Panc1 (cell line): ENCODE measurements at regions not wholly inside any gene's neighbourhood (a gene's known extent, or its start where the extent isn't known, plus 50 kb on each side); places are given as distances from the start of the nearest gene placed in this dataset.

Experiments
- ATAC-seq: fragments of 200-7000 bp; cut with Tn5 transposase; 2 replicates; pipeline ENCODE4 v1.9.1; 2020; ENCODE audit warnings: mild to moderate bottlenecking, moderate library complexity
- BruUV-seq: library from RNA; stranded (reverse); fragments of 400-500 nt; replicated peaks from 2 replicates; lab custom pipeline; 2021; lab: Mats Ljungman, UMichigan
- CTCF ChIA-PET: fragments of 300-600 bp; sonication (Branson Sonifier 250); formaldehyde crosslinking; loops from one replicate; lab custom pipeline; 2022; ENCODE audit warnings: antibody characterized with exemption; lab: Charles Lee
- POLR2A ChIA-PET: fragments of 300-600 bp; sonication (Branson Sonifier 250); formaldehyde crosslinking; loops from one replicate; lab custom pipeline; 2022; ENCODE audit warnings: antibody characterized with exemption; lab: Charles Lee
- DNase-seq: peaks from one replicate; pipeline ENCODE4 v3.0.0-alpha.2; 2010; ENCODE audit warnings: low read depth, low spot score
- H3K27ac ChIP-seq: 2 replicates; pipeline ENCODE4 v1.5.1; 2011; ENCODE audit warnings: mild to moderate bottlenecking, low read length, inconsistent platforms
- H3K27me3 ChIP-seq: fragments of 200-500 bp; sonication (Bioruptor generic); 2 replicates; pipeline ENCODE4 v1.6.0; 2014; ENCODE audit warnings: low read length, inconsistent platforms; ENCODE audit not compliant: control insufficient read depth, insufficient read depth
- H3K36me3 ChIP-seq: fragments of 200-500 bp; sonication (Bioruptor generic); 2 replicates; pipeline ENCODE4 v1.5.1; 2014; ENCODE audit warnings: inconsistent platforms, mild to moderate bottlenecking, low read length, moderate library complexity; ENCODE audit not compliant: control insufficient read depth, insufficient read depth
- H3K4me1 ChIP-seq: 2 replicates; pipeline ENCODE4 v1.5.1; 2011; ENCODE audit warnings: inconsistent platforms, mild to moderate bottlenecking, low read length, moderate library complexity; ENCODE audit not compliant: control insufficient read depth, insufficient read depth
- H3K4me3 ChIP-seq, 2 experiments: 2 replicates each; pipeline ENCODE4 v1.5.1; 2011 to 2012; ENCODE audit warnings: low read depth in 2 of 2, low read length in 2 of 2, mild to moderate bottlenecking in 2 of 2, inconsistent platforms in 1 of 2, moderate library complexity in 1 of 2
- H3K9me3 ChIP-seq: fragments of 200-500 bp; sonication (Bioruptor generic); 2 replicates; pipeline ENCODE4 v1.5.1; 2014; ENCODE audit warnings: low read depth, mild to moderate bottlenecking, inconsistent platforms, low read length, moderate library complexity; ENCODE audit not compliant: control insufficient read depth, insufficient read depth
- POLR2AphosphoS5 ChIP-seq: IDR thresholded peaks from 2 replicates; pipeline ENCODE4 v1.6.1; 2012; ENCODE audit warnings: mild to moderate bottlenecking, low read depth, low read length, moderate library complexity
- SIN3A ChIP-seq: IDR thresholded peaks from 2 replicates; pipeline ENCODE4 v1.6.1; 2012; ENCODE audit warnings: low read depth, mild to moderate bottlenecking, low read length, moderate library complexity, borderline replicate concordance; ENCODE audit not compliant: insufficient read depth
- TCF7L2 ChIP-seq: IDR thresholded peaks from 2 replicates; pipeline ENCODE4 v1.6.1; 2011; ENCODE audit warnings: mild to moderate bottlenecking, low read depth, low read length, inconsistent platforms
- in situ Hi-C: cut with HindIII; loops from 2 replicates; pipeline ENCODE4 v1.10.0; 2016; ENCODE audit warnings: low sequenced_read_pairs, low pct_unique_long_range_greater_than_20kb
- intact Hi-C: fragments of 100-400 bp; cut with micrococcal nuclease; formaldehyde crosslinking; loops from one replicate; pipeline ENCODE4 v1.10.0; 2022; ENCODE audit not compliant: unreplicated experiment
- TF ChIP-seq, protein P1 (sequence below): fragments of 450-650 bp; IDR thresholded peaks from 2 replicates; pipeline ENCODE4 v1.5.1; 2017; ENCODE audit warnings: mild to moderate bottlenecking
- TF ChIP-seq, protein P2 (sequence below), 2 experiments: IDR thresholded peaks; 2 replicates each; pipeline ENCODE4 v1.6.1; 2011 to 2012; ENCODE audit warnings: low read depth in 2 of 2, control low read depth in 1 of 2, low read length in 1 of 2, mild to moderate bottlenecking in 1 of 2, moderate library complexity in 1 of 2; ENCODE audit not compliant: insufficient read depth in 1 of 2

DNA sequence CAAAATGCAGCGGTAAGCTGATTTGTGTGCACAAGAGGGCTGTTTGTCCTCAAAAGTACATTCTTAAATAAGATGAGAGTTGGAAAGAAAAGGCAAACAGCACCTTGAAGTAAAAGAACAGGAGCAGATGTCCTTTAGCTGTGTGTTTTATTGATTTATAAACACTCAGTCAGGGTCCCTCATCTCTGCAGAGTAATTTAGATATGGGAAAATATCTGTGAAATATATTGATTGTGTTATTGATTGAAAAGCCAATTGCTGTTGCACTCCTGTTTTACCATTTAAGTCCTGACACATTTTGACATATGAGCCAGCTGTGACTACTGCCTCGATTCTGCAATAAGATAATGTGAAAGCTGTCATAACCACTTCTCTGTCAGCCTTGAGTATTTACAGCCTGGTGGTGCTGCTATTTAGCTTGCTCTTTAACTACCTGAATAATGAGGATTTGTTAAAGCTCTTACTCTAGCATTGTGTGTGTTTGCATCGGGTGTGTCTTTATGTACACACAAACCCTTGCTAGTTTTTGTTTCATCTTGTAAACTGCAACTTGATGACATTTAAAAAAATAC is 550.1 kb downstream of the DACH1 start:
- BruUV-seq, result no TSS peak
- ATAC-seq, result no peak
- H3K9me3 ChIP-seq, result no peaks in the 10 kb centered on the region
- DNase-seq, result no peak
- in situ Hi-C loops (no loop called here), intact Hi-C loops (no loop called here)
- no peaks in the 10 kb centered on the region for H3K27me3 ChIP-seq
- TF ChIP-seq, protein P1, sequence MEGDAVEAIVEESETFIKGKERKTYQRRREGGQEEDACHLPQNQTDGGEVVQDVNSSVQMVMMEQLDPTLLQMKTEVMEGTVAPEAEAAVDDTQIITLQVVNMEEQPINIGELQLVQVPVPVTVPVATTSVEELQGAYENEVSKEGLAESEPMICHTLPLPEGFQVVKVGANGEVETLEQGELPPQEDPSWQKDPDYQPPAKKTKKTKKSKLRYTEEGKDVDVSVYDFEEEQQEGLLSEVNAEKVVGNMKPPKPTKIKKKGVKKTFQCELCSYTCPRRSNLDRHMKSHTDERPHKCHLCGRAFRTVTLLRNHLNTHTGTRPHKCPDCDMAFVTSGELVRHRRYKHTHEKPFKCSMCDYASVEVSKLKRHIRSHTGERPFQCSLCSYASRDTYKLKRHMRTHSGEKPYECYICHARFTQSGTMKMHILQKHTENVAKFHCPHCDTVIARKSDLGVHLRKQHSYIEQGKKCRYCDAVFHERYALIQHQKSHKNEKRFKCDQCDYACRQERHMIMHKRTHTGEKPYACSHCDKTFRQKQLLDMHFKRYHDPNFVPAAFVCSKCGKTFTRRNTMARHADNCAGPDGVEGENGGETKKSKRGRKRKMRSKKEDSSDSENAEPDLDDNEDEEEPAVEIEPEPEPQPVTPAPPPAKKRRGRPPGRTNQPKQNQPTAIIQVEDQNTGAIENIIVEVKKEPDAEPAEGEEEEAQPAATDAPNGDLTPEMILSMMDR, result no peak
- no peak for TF ChIP-seq SIN3A
- TF ChIP-seq POLR2AphosphoS5, result no peak
- TF ChIP-seq TCF7L2, result no peak
- TF ChIP-seq, protein P2, sequence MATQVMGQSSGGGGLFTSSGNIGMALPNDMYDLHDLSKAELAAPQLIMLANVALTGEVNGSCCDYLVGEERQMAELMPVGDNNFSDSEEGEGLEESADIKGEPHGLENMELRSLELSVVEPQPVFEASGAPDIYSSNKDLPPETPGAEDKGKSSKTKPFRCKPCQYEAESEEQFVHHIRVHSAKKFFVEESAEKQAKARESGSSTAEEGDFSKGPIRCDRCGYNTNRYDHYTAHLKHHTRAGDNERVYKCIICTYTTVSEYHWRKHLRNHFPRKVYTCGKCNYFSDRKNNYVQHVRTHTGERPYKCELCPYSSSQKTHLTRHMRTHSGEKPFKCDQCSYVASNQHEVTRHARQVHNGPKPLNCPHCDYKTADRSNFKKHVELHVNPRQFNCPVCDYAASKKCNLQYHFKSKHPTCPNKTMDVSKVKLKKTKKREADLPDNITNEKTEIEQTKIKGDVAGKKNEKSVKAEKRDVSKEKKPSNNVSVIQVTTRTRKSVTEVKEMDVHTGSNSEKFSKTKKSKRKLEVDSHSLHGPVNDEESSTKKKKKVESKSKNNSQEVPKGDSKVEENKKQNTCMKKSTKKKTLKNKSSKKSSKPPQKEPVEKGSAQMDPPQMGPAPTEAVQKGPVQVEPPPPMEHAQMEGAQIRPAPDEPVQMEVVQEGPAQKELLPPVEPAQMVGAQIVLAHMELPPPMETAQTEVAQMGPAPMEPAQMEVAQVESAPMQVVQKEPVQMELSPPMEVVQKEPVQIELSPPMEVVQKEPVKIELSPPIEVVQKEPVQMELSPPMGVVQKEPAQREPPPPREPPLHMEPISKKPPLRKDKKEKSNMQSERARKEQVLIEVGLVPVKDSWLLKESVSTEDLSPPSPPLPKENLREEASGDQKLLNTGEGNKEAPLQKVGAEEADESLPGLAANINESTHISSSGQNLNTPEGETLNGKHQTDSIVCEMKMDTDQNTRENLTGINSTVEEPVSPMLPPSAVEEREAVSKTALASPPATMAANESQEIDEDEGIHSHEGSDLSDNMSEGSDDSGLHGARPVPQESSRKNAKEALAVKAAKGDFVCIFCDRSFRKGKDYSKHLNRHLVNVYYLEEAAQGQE (IDR thresholded peaks at IDR 0.05; ENCODE audit: insufficient read depth in 1 of 2, low read depth in 2 of 2, low read length in 1 of 2), result no peak
- H3K4me3 ChIP-seq, result no peak overlapping the region
- no peaks in the 10 kb centered on the region for H3K4me1 ChIP-seq
- CTCF ChIA-PET, result no interaction called here
- POLR2A ChIA-PET, result no interaction called here
- H3K36me3 ChIP-seq, result no peaks in the 10 kb centered on the region
- H3K27ac ChIP-seq, result no peak overlapping the region

DNA sequence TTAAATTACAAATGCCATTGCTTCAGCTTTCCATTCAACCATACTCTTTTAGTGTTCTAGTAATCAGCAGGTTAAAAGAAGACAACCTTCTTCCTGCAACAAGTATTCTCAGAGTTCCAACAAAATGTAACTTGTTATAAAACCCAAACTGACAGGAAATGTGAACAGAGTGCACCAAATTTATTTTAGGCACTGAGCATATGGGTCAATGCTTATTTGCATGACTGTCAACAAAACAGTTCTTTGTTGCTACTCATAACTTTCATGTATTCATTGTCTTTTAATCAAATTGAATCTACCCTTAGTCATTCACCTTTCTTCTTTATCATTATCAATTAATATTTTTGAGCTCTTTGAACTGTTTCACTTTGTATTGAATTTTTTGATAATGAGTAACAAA is 554.1 kb downstream of the DACH1 start:
- intact Hi-C loops (no loop called here), in situ Hi-C loops (no loop called here)
- no TSS peak for BruUV-seq
- POLR2A ChIA-PET, result no interaction called here
- no peak overlapping the region for H3K27ac ChIP-seq
- TF ChIP-seq, protein P1, result no peak
- no peak for TF ChIP-seq TCF7L2
- TF ChIP-seq, protein P2 (IDR thresholded peaks at IDR 0.05; ENCODE audit: insufficient read depth in 1 of 2, low read depth in 2 of 2, low read length in 1 of 2), result no peak
- TF ChIP-seq POLR2AphosphoS5, result no peak
- no peak for TF ChIP-seq SIN3A
- ATAC-seq, result no peak
- CTCF ChIA-PET, result no interaction called here
- H3K36me3 ChIP-seq, result no peaks in the 10 kb centered on the region
- no peaks in the 10 kb centered on the region for H3K27me3 ChIP-seq
- DNase-seq, result no peak
- H3K4me3 ChIP-seq, result no peak overlapping the region
- no peaks in the 10 kb centered on the region for H3K4me1 ChIP-seq
- H3K9me3 ChIP-seq, result no peaks in the 10 kb centered on the region
